SK-N-SH (cell line): ENCODE measurements at regions not wholly inside any gene's neighbourhood (a gene's known extent, or its start where the extent isn't known, plus 50 kb on each side); places are given as distances from the start of the nearest gene placed in this dataset.

Experiments used
- FOXJ3 ChIP-seq: sonication (generic); formaldehyde crosslinking; IDR thresholded peaks from 2 replicates; pipeline ENCODE4 v1.5.1; 2020; ENCODE audit warnings: mild to moderate bottlenecking, missing genetic modification reagents
- POLR2AphosphoS5 ChIP-seq: IDR thresholded peaks from 2 replicates; pipeline ENCODE4 v1.6.1; 2012; ENCODE audit warnings: low read depth, low read length
- SIN3A ChIP-seq: IDR thresholded peaks from 2 replicates; pipeline ENCODE4 v1.6.1; 2012; ENCODE audit warnings: low read depth, mild to moderate bottlenecking, low read length, moderate library complexity, borderline replicate concordance
- USF2 ChIP-seq: fragments of 150-350 bp; IDR thresholded peaks from 2 replicates; pipeline ENCODE4 v1.6.1; 2017; ENCODE audit warnings: antibody characterized with exemption, low read length, low read depth, borderline replicate concordance
- TF ChIP-seq, protein P1 (sequence below): IDR thresholded peaks from 2 replicates; pipeline ENCODE4 v1.6.1; 2012; ENCODE audit warnings: mild to moderate bottlenecking, low read depth, low read length, moderate library complexity
- TF ChIP-seq, protein P2 (sequence below): fragments of 200-600 bp; sonication (generic); IDR thresholded peaks from 2 replicates; pipeline ENCODE4 v1.6.1; 2017; ENCODE audit warnings: antibody characterized with exemption, mild to moderate bottlenecking, moderate library complexity

GRCh38 chr3:124545891-124546290 is 184.4 kb upstream of the UMPS start:
- TF ChIP-seq, protein P1, sequence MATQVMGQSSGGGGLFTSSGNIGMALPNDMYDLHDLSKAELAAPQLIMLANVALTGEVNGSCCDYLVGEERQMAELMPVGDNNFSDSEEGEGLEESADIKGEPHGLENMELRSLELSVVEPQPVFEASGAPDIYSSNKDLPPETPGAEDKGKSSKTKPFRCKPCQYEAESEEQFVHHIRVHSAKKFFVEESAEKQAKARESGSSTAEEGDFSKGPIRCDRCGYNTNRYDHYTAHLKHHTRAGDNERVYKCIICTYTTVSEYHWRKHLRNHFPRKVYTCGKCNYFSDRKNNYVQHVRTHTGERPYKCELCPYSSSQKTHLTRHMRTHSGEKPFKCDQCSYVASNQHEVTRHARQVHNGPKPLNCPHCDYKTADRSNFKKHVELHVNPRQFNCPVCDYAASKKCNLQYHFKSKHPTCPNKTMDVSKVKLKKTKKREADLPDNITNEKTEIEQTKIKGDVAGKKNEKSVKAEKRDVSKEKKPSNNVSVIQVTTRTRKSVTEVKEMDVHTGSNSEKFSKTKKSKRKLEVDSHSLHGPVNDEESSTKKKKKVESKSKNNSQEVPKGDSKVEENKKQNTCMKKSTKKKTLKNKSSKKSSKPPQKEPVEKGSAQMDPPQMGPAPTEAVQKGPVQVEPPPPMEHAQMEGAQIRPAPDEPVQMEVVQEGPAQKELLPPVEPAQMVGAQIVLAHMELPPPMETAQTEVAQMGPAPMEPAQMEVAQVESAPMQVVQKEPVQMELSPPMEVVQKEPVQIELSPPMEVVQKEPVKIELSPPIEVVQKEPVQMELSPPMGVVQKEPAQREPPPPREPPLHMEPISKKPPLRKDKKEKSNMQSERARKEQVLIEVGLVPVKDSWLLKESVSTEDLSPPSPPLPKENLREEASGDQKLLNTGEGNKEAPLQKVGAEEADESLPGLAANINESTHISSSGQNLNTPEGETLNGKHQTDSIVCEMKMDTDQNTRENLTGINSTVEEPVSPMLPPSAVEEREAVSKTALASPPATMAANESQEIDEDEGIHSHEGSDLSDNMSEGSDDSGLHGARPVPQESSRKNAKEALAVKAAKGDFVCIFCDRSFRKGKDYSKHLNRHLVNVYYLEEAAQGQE, result no peak
- no peak for TF ChIP-seq POLR2AphosphoS5
- TF ChIP-seq SIN3A, result no peak
- no peak for TF ChIP-seq USF2
- TF ChIP-seq FOXJ3, result no peak
- TF ChIP-seq, protein P2, sequence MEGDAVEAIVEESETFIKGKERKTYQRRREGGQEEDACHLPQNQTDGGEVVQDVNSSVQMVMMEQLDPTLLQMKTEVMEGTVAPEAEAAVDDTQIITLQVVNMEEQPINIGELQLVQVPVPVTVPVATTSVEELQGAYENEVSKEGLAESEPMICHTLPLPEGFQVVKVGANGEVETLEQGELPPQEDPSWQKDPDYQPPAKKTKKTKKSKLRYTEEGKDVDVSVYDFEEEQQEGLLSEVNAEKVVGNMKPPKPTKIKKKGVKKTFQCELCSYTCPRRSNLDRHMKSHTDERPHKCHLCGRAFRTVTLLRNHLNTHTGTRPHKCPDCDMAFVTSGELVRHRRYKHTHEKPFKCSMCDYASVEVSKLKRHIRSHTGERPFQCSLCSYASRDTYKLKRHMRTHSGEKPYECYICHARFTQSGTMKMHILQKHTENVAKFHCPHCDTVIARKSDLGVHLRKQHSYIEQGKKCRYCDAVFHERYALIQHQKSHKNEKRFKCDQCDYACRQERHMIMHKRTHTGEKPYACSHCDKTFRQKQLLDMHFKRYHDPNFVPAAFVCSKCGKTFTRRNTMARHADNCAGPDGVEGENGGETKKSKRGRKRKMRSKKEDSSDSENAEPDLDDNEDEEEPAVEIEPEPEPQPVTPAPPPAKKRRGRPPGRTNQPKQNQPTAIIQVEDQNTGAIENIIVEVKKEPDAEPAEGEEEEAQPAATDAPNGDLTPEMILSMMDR, result no peak
